ENCODE measurements at regions not wholly inside any gene's neighbourhood (a gene's known extent, or its start where the extent isn't known, plus 50 kb on each side); places are given as distances from the start of the nearest gene placed in this dataset.

- TF ChIP-seq YY1 (IDR thresholded peaks at IDR 0.05; ENCODE audit: insufficient read depth, insufficient read length), result no peak
- TF ChIP-seq ZNF274 (IDR thresholded peaks at IDR 0.05; ENCODE audit: low read depth, low read length), result no peak
- no peak for TF ChIP-seq SUZ12 (IDR thresholded peaks at IDR 0.05; ENCODE audit: extremely low read depth, insufficient read depth, insufficient read length)
Measured at GRCh38 chr3:104711406-104711805, 655.3 kb upstream of the ALCAM start.
